ENCODE measurements at regions not wholly inside any gene's neighbourhood (a gene's known extent, or its start where the extent isn't known, plus 50 kb on each side); places are given as distances from the start of the nearest gene placed in this dataset.

GRCh38 chr6:14228571-14228970, 111.0 kb downstream of the CD83 start:
- H3K9me3 ChIP-seq = peaks cover 0 to 6% of the 10 kb centered on the region in 2 donors
- H3K27ac ChIP-seq = no peak overlapping the region
- H3K27me3 ChIP-seq = no peaks in the 10 kb centered on the region
- no peak overlapping the region for H3K4me3 ChIP-seq
- in situ Hi-C loops (cut with MboI; ENCODE audit: low pct_ligation_motif_present in 1 of 4, low pct_unique_long_range_greater_than_20kb in 1 of 4, low sequenced_read_pairs in 3 of 4) (no loop called here), intact Hi-C loops (cut with DNase I; ENCODE audit: low total_unique reads) (no loop called here)
- DNase-seq = no peak
- H3K4me1 ChIP-seq = no peaks in the 10 kb centered on the region
- H3K36me3 ChIP-seq = no peaks in the 10 kb centered on the region
- TF ChIP-seq POLR2AphosphoS5 (IDR thresholded peaks at IDR 0.05) (no peak), POLR2A (IDR thresholded peaks at IDR 0.05) (no peak), EP300 (IDR thresholded peaks at IDR 0.05; ENCODE audit: low read depth) (no peak)
- TF ChIP-seq, protein P1, sequence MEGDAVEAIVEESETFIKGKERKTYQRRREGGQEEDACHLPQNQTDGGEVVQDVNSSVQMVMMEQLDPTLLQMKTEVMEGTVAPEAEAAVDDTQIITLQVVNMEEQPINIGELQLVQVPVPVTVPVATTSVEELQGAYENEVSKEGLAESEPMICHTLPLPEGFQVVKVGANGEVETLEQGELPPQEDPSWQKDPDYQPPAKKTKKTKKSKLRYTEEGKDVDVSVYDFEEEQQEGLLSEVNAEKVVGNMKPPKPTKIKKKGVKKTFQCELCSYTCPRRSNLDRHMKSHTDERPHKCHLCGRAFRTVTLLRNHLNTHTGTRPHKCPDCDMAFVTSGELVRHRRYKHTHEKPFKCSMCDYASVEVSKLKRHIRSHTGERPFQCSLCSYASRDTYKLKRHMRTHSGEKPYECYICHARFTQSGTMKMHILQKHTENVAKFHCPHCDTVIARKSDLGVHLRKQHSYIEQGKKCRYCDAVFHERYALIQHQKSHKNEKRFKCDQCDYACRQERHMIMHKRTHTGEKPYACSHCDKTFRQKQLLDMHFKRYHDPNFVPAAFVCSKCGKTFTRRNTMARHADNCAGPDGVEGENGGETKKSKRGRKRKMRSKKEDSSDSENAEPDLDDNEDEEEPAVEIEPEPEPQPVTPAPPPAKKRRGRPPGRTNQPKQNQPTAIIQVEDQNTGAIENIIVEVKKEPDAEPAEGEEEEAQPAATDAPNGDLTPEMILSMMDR (IDR thresholded peaks at IDR 0.05) = no peak
- 43 to 60% methylated on average over 1 to 7 of the region's 7 CpGs for WGBS, 2 donors (ENCODE audit: low coverage in 1 of 2)

DNA sequence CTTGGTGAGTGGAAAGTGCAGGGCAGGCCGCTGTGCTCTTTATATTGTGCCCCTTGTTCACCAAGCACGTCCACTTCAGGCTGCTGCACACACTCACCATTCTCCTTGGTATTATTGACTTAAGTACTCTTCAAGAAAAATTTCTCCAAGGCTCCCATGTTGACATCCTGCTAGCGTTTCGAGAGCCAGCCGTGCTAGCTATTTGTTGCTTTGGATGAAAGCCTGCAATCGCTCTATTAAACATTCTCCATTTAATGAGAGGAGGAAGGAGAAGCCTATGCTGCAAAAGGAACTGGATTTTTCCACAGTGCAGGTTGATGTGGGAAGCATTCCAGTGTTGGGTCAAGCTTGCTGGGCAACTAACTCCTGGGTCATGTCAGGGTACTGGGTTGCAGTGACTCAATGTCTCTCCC, 113.5 kb downstream of the CD83 start:
- intact Hi-C loops (cut with DNase I; ENCODE audit: low total_unique reads) = no loop called here
- Histone ChIP-seq H3K9me3 (peaks cover 0 to 4% of the 10 kb centered on the region in 2 donors), H3K27ac (no peak overlapping the region), H3K27me3 (no peaks in the 10 kb centered on the region), H3K4me1 (no peaks in the 10 kb centered on the region), H3K36me3 (no peaks in the 10 kb centered on the region), H3K4me3 (no peak overlapping the region)
- TF ChIP-seq POLR2AphosphoS5 (IDR thresholded peaks at IDR 0.05) = no peak
- TF ChIP-seq, protein P1 (IDR thresholded peaks at IDR 0.05) = no peak
- no peak for TF ChIP-seq POLR2A (IDR thresholded peaks at IDR 0.05)
- TF ChIP-seq EP300 (IDR thresholded peaks at IDR 0.05; ENCODE audit: low read depth) = no peak
- in situ Hi-C loops (cut with MboI; ENCODE audit: low pct_ligation_motif_present in 1 of 4, low pct_unique_long_range_greater_than_20kb in 1 of 4, low sequenced_read_pairs in 3 of 4) = no loop called here
- DNase-seq = no peak
- 79 to 96% methylated on average over 4 to 6 of the region's 6 CpGs for WGBS, 2 donors (ENCODE audit: low coverage in 1 of 2)

DNA sequence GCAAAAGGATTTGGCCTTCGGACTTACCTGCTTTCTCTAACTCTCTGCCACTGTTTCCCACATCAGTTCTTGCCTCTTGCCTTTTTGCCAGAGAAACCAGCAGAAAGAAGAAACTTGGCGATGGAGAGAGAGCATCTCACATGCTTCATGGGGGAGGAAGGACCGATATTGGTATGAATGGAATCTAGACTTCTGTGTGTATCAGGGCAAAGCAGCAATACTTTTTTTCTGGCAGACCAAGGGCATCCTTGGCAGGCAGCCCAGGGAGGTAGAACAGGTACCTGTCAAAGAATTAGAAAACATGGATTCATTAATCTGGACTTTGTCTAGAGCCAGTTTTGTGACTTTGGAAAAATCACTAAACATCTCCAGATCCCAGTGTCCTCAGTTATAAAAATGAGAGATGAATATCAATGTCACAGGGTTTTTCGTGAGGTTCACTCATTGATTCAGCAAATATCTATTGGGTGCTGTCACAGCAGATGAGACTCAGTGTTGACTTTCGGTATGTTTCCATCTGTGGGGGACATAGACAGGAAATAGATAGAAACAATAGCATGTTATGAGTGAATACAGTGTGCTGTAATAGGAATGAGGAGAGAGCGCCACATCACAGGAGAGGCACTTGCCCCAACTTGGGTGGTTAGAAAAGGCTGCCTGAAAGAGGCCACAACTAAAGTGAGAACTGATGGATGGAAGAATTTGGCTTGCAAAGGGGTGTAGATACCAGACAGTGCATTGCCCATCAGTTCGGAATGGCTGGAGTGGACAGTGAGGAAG, 114.1 kb downstream of the CD83 start:
- Histone ChIP-seq H3K4me3 (no peak overlapping the region), H3K27me3 (no peaks in the 10 kb centered on the region), H3K36me3 (no peaks in the 10 kb centered on the region), H3K27ac (no peak overlapping the region), H3K4me1 (no peaks in the 10 kb centered on the region), H3K9me3 (no peaks in the 10 kb centered on the region)
- TF ChIP-seq POLR2A (IDR thresholded peaks at IDR 0.05) (no peak), POLR2AphosphoS5 (IDR thresholded peaks at IDR 0.05) (no peak)
- TF ChIP-seq, protein P1 (IDR thresholded peaks at IDR 0.05) = no peak
- intact Hi-C loops (cut with DNase I; ENCODE audit: low total_unique reads) (no loop called here), in situ Hi-C loops (cut with MboI; ENCODE audit: low pct_ligation_motif_present in 1 of 4, low pct_unique_long_range_greater_than_20kb in 1 of 4, low sequenced_read_pairs in 3 of 4) (no loop called here)
- WGBS, 2 donors (ENCODE audit: low coverage in 1 of 2) = 85 to 88% methylated on average over 5 to 7 of the region's 7 CpGs
- no peak for DNase-seq

- WGBS, 2 donors (ENCODE audit: low coverage in 1 of 2) = 93 to 100% methylated on average over 1 to 2 of the region's 2 CpGs
- no peak for TF ChIP-seq EP300 (IDR thresholded peaks at IDR 0.05; ENCODE audit: low read depth)
- TF ChIP-seq, protein P1 (IDR thresholded peaks at IDR 0.05) = no peak
- TF ChIP-seq POLR2A (IDR thresholded peaks at IDR 0.05) = no peak
- no peak for TF ChIP-seq POLR2AphosphoS5 (IDR thresholded peaks at IDR 0.05)
- Histone ChIP-seq H3K36me3 (no peaks in the 10 kb centered on the region), H3K27me3 (no peaks in the 10 kb centered on the region), H3K9me3 (no peaks in the 10 kb centered on the region), H3K4me3 (no peak overlapping the region), H3K4me1 (no peaks in the 10 kb centered on the region), H3K27ac (no peak overlapping the region)
- intact Hi-C loops (cut with DNase I; ENCODE audit: low total_unique reads) (no loop called here), in situ Hi-C loops (cut with MboI; ENCODE audit: low pct_ligation_motif_present in 1 of 4, low pct_unique_long_range_greater_than_20kb in 1 of 4, low sequenced_read_pairs in 3 of 4) (no loop called here)
- DNase-seq = no peak
Observed at GRCh38 chr6:14232889-14233288, 115.3 kb downstream of the CD83 start.
